ENCODE measurements at regions not wholly inside any gene's neighbourhood (a gene's known extent, or its start where the extent isn't known, plus 50 kb on each side); places are given as distances from the start of the nearest gene placed in this dataset.

- no peak for TF ChIP-seq ZNF768 (tag by site-specific recombination; IDR thresholded peaks at IDR 0.05)
- no peak for TF ChIP-seq CTCF (tag by site-specific recombination; IDR thresholded peaks at IDR 0.05)
- TF ChIP-seq SALL2 (tag by site-specific recombination; IDR thresholded peaks at IDR 0.05; ENCODE audit: borderline replicate concordance) = no peak
- no peak for TF ChIP-seq ZSCAN5A (tag by site-specific recombination; IDR thresholded peaks at IDR 0.05)
- no peak for TF ChIP-seq HOXA7 (CRISPR knock-in tag; IDR thresholded peaks at IDR 0.05; ENCODE audit: borderline replicate concordance)
- no peak for TF ChIP-seq ZBTB1 (tag by site-specific recombination; IDR thresholded peaks at IDR 0.05)
- no peak for TF ChIP-seq ZFP3 (tag by site-specific recombination; IDR thresholded peaks at IDR 0.05; ENCODE audit: low read depth)
These were observed 408.0 kb upstream of the SPOCK3 start for GRCh38 chr4:167642250-167642649.
